ENCODE measurements at regions not wholly inside any gene's neighbourhood (a gene's known extent, or its start where the extent isn't known, plus 50 kb on each side); places are given as distances from the start of the nearest gene placed in this dataset.

- ChIA-PET CTCF (no interaction called here), POLR2A (no interaction called here)
Observed at GRCh38 chrX:150163221-150163930, 199.7 kb upstream of the MAMLD1 start.

GRCh38 chrX:150163956-150164726, 199.0 kb upstream of the MAMLD1 start:
- ChIA-PET POLR2A (no interaction called here), CTCF (no interaction called here)

DNA sequence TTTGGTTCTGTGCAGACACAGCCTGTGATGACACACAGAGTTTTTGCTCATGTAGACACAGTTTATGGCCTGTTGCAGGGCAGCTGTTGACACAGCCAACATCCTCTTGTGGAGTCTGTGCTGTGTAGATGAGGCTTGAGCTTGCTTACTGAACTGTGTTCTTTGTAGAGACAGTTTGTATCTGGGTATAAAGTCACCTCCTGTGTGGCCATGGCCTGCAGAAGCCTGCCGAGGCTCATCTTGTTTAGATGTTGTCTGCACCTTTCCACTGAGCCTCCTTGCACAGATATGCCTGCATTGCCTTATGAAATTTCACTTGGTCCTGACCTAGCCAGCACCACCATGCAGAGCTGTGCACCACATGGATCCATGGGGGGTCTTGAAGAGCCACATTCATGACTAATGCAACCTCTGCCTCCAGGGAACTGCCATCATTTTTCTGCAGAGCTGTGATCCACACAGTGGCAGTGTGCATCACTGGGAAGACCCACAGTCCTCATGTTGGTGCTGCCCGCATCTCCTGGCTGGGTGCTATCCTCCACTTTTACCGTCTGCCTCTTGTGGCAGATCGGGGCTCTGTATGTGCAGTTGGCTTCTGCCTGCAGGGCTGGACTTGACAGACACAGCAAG, 198.0 kb upstream of the MAMLD1 start:
- ChIA-PET CTCF (no interaction called here), POLR2A (no interaction called here)

DNA sequence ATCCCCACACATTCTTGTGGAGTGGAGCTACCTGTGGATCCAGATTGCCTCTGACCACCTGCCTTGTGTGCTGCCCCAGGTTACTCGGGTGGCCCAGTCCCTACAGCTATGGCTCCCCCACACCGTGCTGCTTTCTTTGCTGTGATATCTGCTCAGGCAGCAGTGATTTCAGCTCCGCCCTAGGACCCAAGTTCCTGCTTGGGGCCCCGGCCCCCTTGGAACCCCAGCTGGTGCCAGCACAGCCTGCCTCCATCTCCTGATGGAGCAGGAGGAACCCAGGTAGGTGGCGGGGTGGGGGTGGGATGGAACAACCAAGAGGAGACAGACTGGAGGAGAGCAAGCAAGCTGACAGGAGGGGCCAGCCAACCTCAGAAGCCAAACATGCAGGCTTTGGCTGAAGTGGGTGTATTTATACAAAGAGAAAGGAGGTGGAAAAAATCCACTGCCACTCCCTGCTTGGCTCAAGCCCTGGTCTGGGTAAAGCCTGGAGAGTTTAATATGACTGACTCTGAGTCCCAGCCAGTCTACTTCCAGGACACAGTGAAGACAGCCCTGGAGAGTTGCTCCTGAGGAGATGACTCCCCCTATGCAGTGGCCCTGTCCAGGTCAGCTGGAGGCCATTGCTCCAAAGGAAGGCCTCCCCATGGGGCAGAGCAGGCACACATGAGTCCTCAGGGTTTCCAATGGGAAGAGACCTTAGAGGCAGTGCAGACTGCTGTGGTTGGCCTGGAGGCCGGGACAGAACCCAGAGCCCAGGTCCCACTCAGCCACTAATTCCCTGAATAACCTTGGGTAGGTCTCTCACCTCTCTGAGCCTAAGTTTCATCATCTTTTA, 197.1 kb upstream of the MAMLD1 start:
- CTCF ChIA-PET = no interaction called here

GRCh38 chrX:150167482-150168324, 195.4 kb upstream of the MAMLD1 start:
- POLR2A ChIA-PET = no interaction called here
- CTCF ChIA-PET = no interaction called here

More for the DNA sequence above, 197.1 kb upstream of the MAMLD1 start:
- POLR2A ChIA-PET = no interaction called here

DNA sequence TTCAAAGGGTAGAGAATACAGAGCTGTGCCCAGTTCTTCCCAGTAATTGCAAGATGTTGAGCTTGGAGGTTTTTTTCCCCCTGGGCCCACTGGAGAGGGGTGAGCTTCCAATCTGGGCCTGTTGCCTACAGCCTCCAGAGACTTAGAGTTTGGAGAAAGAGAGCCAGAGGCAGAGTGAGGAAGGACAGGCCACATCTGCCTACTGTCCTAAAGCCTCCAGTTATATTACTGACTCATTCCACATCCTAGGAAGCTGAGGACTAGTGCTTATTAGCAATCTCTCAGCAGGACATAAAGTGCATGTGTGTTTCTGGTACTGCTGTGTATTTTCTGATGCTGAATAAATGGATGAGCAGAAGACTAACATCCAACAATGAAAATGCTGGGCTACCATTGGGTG, 181.0 kb upstream of the MAMLD1 start:
- ChIA-PET POLR2A (no interaction called here), CTCF (no interaction called here)

DNA sequence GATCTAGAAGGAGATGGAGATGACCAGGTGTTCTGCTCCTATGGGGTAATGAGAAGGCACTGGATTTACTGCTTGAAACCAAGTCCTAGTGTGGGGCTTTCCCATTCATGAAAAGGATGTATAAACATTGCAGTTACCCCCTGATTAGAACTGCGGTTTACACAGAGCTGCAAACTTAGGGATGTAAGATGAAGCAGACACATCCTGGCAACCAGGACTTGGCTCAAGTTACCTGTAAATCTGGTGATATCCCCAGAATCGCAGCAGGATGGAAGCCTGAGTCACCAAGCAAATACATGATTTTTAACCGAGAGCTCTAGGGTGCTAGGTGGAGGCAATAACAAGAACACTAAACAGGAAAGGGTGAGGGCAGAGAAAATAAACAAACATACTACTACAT, 178.6 kb upstream of the MAMLD1 start:
- POLR2A ChIA-PET = no interaction called here
- CTCF ChIA-PET = no interaction called here

DNA sequence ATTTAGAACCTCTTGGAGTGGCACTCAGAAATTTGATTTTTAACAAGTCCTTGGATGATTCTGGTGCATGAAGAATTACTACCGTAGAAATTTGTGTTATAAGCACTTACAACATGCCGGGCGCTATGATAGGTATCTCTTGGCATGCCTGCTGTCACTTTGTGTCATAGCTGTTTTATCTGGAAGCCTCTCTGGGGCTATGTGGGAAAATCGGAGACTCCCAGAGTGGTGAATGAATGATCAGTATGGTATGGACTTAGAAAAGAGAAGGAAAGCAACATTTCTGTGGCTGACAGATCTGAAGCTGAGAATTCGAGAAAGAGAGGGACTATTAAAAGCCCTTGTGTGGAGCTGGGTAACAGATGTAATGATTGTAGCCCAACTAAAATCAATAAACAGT, 177.4 kb upstream of the MAMLD1 start:
- CTCF ChIA-PET = no interaction called here
- POLR2A ChIA-PET = no interaction called here

DNA sequence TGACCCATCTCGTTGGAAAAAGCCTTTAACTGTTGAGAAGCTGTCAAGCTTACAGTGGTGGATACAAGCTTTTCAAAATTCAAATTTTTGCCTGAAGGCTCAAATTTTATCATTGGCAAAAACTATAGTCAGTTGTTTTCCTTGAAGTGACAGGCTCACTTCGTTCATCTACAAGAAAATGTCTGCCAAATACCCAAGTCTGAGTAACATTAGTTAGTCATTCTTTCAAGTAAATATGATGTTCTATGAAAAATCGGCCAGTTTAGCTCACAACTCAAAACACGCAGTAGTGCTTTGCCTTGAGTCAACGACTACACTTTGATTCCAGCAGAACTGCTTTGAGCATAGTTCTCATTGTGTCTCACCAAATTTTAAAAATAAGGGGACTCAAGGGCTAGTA, 170.3 kb upstream of the MAMLD1 start:
- ChIA-PET POLR2A (no interaction called here), CTCF (no interaction called here)

DNA sequence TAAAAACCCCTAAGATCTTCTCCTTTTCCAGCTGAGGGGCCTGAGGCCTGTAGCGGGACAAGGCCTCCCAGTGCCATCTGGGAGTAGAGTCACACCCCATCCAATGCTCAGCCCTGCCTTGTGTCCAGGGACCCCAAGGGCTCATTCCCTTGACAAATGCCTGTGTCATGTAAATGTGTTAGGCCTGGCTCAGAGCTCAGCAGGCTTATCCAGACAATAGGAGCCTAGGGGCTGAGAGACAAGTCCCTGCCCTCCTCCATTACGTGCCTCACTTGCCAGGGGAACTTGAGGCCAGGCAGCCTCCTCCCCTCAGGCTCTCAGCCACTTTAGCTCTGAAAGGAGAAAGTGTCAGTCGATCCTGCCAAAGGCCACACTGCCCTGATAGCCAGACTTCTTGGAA, 166.8 kb upstream of the MAMLD1 start:
- ChIA-PET POLR2A (no interaction called here), CTCF (no interaction called here)

DNA sequence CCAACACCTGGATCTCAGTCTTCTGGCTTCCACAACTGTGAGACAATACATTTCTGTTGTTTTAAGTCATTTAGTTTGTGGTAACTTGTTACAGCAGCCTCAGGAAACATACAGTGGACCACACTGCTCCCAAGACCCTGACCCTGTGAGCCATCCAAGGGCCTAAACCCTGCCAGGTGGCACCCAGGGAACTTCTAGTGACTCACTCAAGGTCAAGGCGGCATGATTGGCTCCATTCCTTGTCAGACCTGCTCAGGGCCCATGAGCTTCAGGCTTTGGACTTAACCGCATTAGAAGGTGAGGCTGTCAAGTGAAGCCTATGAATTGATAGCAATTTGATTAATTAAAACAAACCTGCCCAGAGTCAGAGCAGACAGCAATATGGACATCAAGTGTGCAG, 165.7 kb upstream of the MAMLD1 start:
- ChIA-PET CTCF (no interaction called here), POLR2A (no interaction called here)

- ChIA-PET CTCF (no interaction called here), POLR2A (no interaction called here)
Observed at GRCh38 chrX:150198776-150199175, 164.3 kb upstream of the MAMLD1 start.

- CTCF ChIA-PET = no interaction called here
- POLR2A ChIA-PET = no interaction called here
Observed at GRCh38 chrX:150199181-150199580, 163.9 kb upstream of the MAMLD1 start.

GRCh38 chrX:150199803-150200202, 163.3 kb upstream of the MAMLD1 start:
- CTCF ChIA-PET = no interaction called here

DNA sequence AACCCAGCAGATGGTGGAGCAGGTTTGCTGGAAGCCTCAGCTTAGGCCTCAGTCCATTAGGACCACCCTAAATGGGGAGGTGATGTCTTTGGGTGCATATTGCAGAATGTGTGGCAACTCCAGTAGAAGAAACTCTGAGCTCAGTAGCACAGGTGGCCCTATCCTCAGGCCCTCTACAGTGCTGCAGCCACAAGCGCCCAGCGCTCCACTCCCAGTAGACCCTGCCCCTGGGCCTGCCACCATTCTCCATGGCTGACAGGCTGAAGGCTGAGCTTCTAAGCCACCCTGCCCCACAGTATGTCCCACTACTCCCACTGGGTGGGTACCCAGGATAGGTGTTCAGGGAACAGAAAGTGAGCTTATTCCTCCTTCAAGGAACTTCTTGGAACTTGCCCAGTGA, 162.8 kb upstream of the MAMLD1 start:
- ChIA-PET POLR2A (interaction anchor here (0.7 kb wide), 1 partner anchor 262 kb away, joined by 3 read pairs; the partner anchor contains the start of gene EOLA2), CTCF (no interaction called here)

More at GRCh38 chrX:150199803-150200202, 163.3 kb upstream of the MAMLD1 start:
- POLR2A ChIA-PET = no interaction called here

- POLR2A ChIA-PET = interaction anchor here (0.7 kb wide), 1 partner anchor 262 kb away, joined by 3 read pairs; the partner anchor contains the start of gene EOLA2
- CTCF ChIA-PET = no interaction called here
Observed at GRCh38 chrX:150200820-150201287, 162.3 kb upstream of the MAMLD1 start.

DNA sequence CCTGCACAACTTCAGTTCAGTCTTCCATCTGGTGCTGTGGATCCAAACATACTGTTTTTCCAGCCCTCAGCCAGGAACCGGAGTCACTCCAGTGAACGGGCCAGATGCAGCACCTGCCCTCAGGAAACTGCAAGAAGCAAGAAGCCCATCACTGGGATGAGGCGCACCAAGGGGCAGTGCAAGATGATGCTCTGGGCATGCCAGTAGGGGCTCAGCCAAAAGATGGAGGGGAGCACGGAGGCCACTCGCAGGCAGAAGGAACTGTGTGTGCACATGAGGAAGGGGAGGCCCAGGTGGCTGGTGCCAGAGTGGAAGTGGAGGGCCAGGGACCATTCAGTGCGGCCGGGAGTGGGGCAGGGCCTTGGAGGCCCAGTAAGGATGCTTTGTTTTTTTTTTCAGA, 161.7 kb upstream of the MAMLD1 start:
- ChIA-PET CTCF (no interaction called here), POLR2A (interaction anchor here (0.7 kb wide), 1 partner anchor 263 kb away, joined by 3 read pairs; the partner anchor contains the start of gene EOLA2)

- ChIA-PET POLR2A (no interaction called here), CTCF (no interaction called here)
Observed at GRCh38 chrX:150201841-150202240, 161.3 kb upstream of the MAMLD1 start.

GRCh38 chrX:150202641-150203247, 160.4 kb upstream of the MAMLD1 start:
- CTCF ChIA-PET = no interaction called here
- POLR2A ChIA-PET = no interaction called here

Measured in activated CD8-positive, alpha-beta memory T cell treated with anti-CD3 and anti-CD28 coated beads for 36 hours (primary cell).